Activated T-cell treated with anti-CD3 and anti-CD28 coated beads, Interleukin-2, amount 50 U/mL, for 1 hour (primary cell): ENCODE measurements at regions not wholly inside any gene's neighbourhood (a gene's known extent, or its start where the extent isn't known, plus 50 kb on each side); places are given as distances from the start of the nearest gene placed in this dataset.
"Not testable (repeated sequence)": the region's sequence is repeated elsewhere in the genome, so short reads cannot be mapped to it uniquely, and the experiment has no call there.

Source experiments
- DNase-seq: peaks from one replicate; pipeline ENCODE4 v3.0.0-alpha.2; 2020

- DNase-seq = no peak
These were observed 163.2 kb upstream of the P2RY1 start for GRCh38 chr3:152671446-152672319.

DNA sequence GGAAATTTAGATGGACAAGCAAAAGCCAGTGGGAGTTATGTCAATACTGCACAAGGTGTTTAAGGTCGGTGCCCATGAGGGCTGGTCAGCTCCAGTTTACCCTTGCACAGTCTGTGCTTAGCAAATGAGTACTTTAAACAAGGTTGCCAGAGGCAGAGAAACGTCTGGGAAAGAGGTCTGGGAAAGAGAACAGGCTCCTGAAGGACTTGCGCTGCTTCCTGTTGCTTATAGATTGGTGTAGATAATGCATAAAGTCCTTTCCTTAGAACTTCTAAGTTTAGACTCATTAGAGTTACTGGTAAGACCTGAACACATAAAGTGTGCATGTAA, 162.6 kb upstream of the P2RY1 start:
- no peak for DNase-seq

- no peak for DNase-seq
These were observed 158.0 kb upstream of the P2RY1 start for GRCh38 chr3:152676810-152677379.

- DNase-seq = no peak
These were observed 157.4 kb upstream of the P2RY1 start for GRCh38 chr3:152677491-152677890.

- no peak for DNase-seq
These were observed 152.5 kb upstream of the P2RY1 start for GRCh38 chr3:152682477-152682876.

DNA sequence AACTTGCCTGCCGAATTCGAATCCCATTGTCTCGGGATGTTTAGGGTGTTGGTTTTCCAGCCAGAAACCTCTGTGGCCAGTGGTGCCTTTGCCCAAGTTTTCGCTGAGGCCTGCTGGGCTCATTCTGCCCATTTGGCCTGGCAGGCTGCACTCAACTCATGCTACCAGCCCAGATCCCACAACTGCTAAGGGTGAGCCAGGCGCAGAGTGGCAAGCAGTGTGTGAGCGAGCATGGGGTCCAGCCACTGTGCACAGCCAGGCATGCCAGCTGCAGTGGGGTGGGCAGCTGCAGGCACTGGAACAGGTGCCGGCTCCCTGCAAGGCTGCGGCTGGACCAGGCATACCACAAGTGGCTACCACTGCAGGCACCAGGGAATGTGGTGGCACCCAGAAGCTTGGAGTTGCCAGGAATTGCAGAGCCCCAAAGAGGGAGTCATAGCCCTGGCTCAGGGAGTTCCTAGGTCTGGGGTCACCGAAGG, 151.4 kb upstream of the P2RY1 start:
- no peak for DNase-seq

DNA sequence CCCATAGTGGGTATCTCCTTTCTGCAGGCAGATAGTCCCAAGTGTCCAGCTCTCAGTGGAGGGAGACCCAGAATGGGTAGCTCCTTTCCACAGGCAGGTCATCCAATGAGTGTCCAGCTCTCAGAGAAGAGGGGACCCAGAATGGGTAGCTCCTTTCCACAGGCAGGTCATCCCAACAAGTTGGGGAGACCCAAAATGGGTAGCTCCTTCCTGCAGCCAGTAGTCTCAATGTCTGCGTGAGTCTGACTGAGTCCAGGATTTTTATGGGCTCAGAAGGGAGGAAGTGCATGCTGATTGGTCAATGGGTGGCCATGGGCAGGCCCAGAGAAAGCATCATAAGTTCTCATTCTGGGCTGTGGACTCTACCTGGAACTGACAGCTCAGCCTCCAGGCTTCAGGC, 150.7 kb upstream of the P2RY1 start:
- DNase-seq = no peak

DNA sequence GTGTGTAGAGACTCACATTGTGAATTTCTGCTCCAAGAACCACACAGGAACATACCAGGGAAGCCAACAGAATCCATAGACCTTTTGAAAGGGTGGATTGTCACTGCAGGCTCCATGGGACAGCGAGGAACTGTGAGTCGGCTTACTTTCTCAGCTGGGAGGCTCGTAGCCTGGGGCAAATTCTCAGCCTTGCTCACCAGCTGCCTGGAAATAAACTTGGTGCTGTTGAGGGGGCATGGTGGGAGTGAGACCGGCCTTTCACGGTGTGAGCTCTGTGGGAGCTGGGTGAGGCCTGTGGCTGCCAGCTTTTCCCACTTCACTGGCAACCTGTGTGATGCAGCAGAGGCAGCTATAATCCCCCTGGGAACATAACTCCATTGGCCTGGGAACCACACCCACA, 146.6 kb upstream of the P2RY1 start:
- no peak for DNase-seq

DNA sequence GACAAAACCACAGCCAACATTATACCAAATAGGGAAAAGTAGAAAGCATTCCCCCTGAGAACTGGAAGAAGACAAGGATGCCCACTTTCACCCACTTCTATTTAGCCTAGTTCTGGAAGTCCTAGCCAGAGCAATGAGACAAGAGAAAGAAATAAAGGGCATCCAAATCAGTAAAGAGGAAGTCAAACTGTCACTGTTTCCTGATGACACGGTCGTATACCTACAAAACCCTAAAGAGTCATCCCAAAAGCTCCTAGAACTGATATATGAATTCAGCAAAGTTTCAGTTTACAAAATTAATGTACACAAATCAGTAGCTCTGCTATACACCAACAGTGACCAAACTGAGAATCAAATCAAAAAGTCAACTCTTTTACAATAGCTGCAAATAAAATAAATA, 142.6 kb upstream of the P2RY1 start:
- DNase-seq = not testable (repeated sequence)

DNA sequence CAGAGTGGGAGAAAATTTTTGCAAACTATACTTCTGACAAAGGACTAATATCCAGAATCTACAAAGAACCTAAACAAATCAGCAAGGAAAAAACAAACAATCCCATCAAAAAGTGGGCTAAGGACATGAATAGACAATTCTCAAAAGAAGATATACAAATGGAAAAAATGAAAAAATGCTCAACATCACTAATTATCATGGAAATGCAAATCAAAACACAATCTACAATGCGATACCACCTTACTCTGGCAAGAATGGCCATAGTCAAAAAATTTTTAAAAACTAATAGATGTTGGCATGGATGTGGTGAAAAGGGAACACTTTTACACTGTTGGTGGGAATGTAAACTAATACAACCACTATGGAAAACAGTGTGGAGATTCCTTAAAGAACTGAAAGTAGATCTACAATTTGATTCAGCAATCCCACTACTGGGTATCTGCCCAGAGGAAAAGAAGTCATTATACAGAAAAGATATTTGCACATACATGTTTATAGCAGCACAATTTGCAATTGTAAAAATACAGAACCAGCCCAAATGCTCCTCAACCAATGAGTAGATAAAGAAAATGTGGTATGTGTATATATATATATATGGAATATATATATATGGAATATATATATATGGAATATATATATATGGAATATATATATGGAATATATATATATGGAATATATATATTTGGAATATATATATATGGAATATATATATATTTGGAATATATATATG, 141.2 kb upstream of the P2RY1 start:
- not testable (repeated sequence) for DNase-seq

DNA sequence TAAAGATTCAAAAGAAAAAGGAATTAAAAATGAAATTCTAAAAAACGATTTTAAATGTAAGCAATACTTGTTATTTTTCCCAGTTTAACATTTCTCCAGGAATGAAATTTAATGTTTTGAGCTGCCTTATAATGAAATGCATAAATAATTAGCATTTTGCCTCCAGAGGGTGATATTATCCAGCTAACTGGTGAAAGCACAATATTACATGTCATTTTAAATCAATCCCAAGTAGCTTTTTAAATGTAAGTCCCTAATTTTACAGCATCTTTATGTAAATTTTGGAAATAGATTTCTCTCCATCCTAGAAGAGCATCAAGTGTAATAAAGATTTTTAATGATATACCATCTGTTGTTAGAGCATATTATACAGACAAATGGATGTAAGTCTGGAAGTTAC, 139.1 kb upstream of the P2RY1 start:
- no peak for DNase-seq

- no peak for DNase-seq
These were observed 138.0 kb upstream of the P2RY1 start for GRCh38 chr3:152696962-152697361.

- no peak for DNase-seq
These were observed 131.6 kb upstream of the P2RY1 start for GRCh38 chr3:152703245-152703890.

DNA sequence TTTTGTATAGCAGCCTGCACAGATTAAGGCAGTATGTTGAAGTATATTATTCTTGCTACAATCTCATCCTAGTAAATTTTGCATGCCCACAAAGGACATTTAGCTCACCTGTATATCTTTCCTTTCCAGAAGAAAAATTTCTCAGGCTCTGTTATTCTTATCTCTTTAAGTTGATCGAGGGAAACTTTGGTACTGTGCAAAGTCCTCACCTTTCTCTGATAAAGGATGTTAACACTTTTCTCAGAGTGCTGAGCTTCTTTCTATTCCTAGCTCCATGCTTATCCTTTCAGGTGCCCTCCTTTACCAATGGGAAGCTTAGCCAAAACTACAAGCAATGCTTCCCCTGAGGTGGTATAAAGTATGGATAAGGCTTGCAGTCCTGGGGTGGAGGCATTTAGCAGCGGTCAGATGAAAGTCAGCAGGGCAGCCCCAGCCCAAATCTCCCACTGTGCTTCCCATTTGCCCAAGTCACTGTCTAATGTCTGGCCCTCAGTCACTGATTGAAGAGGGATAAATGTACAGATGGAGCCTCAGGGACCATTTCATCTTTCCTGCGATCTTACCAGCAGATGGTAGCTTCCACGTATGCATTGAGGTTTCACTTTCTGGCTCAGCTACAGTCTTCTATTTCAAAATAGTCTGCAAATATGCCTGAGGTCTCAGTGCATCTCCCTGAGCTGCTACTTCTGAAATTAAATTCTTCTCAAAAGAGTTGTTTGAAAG, 127.8 kb upstream of the P2RY1 start:
- DNase-seq = no peak

DNA sequence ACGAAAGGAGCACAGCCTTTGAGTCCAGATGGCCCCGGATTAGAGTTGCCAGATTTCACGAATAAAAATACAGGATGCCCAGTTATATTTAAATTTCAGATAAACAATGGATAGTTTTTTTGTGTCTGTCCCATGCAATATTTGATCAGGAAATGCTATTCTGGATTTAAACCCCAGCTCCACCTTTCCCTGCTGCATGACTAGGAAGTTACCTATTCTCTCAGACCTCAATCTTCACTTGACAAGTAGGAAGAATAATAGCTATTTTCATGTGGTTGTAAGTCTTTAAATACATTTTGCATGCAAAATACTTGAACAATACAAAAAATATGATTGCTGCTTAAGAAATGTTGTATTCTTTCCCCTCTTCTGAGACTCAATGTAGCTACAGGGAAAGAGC, 125.3 kb upstream of the P2RY1 start:
- no peak for DNase-seq

DNA sequence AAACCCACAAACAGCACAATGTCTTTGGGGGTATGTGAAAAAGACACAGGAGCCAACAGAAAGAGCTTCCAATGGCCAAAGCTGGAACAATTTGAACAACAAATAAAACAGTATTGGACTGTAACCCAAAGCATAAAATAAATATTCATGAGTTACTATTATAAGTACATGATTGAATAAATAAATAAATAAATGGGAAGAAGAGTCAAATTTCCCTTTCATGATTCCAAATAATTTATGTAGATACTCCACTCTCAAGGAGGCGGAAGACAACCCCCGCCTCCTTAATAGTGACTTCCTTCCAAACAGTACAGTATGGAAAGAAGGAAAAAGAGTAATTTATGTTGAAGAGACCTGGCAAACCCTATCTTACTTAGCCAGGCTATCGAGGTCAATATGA, 124.4 kb upstream of the P2RY1 start:
- DNase-seq = no peak

DNA sequence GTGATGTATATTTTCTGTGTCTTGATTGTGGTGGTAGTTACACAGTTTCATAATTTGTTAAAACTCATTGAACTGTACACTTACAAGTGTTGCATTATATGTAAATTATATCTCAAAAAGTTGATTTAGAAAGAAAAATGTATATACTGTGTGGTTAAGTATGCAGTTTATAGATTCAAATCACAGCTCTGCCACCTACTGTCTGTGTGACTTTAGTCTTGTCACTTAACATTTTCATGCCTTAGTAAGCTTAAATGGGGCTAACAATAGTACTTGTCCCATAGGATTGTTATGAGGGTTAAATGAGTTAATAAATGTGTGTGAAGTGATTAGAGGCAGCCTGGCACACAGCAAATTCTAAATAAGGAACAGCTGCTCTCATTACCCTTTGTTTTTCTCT, 120.9 kb upstream of the P2RY1 start:
- no peak for DNase-seq

- no peak for DNase-seq
These were observed 120.4 kb upstream of the P2RY1 start for GRCh38 chr3:152714507-152714906.

DNA sequence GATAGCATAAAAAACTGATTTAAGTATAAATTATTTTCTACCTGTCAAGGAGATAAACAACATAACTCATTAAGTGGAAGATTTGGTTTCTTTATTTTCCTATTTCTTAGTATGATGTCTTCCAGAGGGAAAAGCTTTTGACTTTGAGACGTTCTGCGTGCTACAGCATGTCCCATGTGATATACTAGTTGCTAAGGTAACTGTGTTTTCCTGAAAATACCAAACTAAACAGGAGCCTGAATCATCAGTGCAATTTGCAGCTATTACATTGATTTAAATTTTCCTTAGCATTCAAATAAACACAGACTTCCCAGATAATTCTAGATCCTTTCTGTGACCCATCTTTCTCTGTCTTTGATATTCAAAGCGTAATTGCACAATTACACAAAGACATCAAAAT, 117.7 kb upstream of the P2RY1 start:
- DNase-seq = no peak

DNA sequence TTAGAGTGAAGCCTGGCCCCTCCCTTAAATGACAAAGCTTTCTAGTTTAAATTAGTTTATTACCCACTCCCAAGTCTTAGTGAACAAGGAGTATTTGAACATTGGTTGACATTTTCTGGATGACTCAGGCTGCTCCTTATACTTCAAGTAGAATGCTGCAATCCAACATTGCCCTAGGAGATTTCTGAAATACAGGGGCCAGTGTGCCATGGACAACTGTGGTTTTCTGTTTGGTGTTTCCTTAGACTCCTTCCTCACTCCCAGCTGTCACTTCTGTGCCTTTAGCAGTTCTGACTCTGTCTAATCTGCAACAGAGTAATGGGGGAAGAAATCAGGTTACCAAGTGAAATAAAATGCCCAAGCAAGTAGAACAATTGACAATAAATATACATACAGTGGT, 116.1 kb upstream of the P2RY1 start:
- no peak for DNase-seq

- DNase-seq = no peak
These were observed 115.7 kb upstream of the P2RY1 start for GRCh38 chr3:152719264-152719663.

DNA sequence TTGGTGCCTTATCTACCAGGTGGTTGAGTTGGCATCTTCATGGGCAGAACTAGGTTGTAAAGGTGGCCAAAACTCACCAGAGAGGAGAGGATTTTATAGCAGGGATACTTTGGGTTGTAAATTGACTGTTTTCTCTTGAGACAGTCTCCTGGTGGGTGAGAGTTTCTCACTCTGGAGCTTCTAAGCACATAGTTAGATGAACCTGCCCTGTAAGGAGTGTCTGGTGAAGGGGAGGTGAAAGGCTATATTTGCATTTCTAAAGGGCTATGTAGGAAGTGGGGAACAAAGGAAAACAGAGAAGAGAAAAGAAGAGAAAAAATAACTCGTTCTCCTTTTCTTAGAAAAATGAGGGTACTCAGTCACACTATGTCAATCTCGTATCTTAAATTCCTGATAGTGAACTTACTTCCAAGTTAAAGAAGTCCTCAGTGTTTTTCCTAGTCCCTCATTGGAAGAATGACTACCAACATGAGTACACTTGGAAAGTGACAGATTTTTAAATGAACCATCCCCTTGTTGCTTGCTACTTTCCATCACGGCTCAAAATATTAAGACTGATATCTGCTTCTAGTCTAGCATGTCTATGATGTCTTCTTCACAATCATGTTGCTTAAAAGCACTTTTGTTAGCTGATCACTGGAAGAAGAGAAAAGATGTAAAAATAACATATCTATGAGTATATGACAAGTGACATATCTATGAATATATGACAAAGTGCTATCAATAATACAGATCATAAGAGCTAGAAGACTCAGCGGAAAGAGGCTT, 113.8 kb upstream of the P2RY1 start:
- DNase-seq = no peak
